ENCODE measurements at regions not wholly inside any gene's neighbourhood (a gene's known extent, or its start where the extent isn't known, plus 50 kb on each side); places are given as distances from the start of the nearest gene placed in this dataset.

DNA sequence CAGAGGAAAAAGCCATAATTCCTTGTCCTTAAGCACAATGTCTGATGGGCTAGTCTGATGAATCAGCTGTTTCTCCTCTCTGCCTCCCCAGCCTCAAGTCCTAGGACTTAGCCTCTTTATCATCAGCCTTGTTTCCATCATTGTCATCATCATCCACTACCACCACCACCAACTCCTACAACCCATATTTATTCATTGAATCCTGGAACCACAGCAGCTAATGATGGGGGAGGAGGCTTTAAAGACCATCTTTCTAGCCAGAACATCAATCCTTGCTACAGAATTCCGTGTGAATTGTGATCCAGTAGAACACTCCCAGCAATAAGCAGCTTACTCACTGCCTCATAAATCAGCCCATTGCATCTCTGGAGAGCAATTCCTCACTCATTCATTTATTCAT, 97.6 kb upstream of the TMEM132E start:
- TF ChIP-seq, protein P1, sequence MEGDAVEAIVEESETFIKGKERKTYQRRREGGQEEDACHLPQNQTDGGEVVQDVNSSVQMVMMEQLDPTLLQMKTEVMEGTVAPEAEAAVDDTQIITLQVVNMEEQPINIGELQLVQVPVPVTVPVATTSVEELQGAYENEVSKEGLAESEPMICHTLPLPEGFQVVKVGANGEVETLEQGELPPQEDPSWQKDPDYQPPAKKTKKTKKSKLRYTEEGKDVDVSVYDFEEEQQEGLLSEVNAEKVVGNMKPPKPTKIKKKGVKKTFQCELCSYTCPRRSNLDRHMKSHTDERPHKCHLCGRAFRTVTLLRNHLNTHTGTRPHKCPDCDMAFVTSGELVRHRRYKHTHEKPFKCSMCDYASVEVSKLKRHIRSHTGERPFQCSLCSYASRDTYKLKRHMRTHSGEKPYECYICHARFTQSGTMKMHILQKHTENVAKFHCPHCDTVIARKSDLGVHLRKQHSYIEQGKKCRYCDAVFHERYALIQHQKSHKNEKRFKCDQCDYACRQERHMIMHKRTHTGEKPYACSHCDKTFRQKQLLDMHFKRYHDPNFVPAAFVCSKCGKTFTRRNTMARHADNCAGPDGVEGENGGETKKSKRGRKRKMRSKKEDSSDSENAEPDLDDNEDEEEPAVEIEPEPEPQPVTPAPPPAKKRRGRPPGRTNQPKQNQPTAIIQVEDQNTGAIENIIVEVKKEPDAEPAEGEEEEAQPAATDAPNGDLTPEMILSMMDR (conservative IDR thresholded peaks at IDR 0.05) = no peak
- no peak for TF ChIP-seq EZH2 (IDR thresholded peaks at IDR 0.05; ENCODE audit: low read depth)

Measured in PC-9 (cell line).